ENCODE measurements at regions not wholly inside any gene's neighbourhood (a gene's known extent, or its start where the extent isn't known, plus 50 kb on each side); places are given as distances from the start of the nearest gene placed in this dataset.

DNA sequence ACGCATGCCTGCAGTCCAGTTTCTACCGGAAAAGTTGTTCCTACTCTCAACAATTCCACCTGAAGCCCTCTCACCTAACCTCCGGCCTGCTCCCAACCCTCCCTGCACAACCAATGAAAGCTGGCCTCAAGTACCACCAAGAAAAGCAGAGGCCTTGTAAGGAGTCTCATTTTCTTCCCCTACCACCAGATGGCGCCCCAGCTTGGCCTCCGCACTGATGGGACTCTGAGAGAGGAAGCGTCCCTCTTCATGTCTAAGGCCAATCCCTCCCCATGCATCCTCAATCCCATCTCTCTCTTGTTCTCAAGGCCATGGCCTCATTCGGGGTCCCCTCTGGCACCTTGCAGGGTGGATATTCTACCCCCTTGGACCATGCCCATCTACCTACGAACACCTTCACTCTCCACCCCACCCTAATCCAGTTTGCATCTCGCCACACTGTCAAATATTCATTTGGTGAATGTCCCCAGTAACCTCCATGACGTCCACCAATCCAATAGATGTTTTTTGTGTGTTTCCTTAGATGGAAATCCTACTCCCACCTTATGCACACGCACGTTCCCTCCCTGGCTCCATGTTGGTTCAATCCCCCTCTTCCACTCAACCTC is 412.8 kb downstream of the ZNF536 start:
- no peak for ATAC-seq
- no peaks in the 10 kb centered on the region for H3K27me3 ChIP-seq
- TF ChIP-seq POLR2AphosphoS5 (IDR thresholded peaks at IDR 0.05) = no peak
- TF ChIP-seq, protein P1, sequence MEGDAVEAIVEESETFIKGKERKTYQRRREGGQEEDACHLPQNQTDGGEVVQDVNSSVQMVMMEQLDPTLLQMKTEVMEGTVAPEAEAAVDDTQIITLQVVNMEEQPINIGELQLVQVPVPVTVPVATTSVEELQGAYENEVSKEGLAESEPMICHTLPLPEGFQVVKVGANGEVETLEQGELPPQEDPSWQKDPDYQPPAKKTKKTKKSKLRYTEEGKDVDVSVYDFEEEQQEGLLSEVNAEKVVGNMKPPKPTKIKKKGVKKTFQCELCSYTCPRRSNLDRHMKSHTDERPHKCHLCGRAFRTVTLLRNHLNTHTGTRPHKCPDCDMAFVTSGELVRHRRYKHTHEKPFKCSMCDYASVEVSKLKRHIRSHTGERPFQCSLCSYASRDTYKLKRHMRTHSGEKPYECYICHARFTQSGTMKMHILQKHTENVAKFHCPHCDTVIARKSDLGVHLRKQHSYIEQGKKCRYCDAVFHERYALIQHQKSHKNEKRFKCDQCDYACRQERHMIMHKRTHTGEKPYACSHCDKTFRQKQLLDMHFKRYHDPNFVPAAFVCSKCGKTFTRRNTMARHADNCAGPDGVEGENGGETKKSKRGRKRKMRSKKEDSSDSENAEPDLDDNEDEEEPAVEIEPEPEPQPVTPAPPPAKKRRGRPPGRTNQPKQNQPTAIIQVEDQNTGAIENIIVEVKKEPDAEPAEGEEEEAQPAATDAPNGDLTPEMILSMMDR (IDR thresholded peaks at IDR 0.05) = peak; percentile 37 to 62 (median 50)
- no peaks in the 10 kb centered on the region for H3K4me1 ChIP-seq
- no peaks in the 10 kb centered on the region for H3K9me3 ChIP-seq
- H3K4me3 ChIP-seq = no peak overlapping the region
- H3K36me3 ChIP-seq = no peaks in the 10 kb centered on the region
- no peak overlapping the region for H3K27ac ChIP-seq
- WGBS, 2 donors (ENCODE audit: low coverage in 1 of 2) = 65% methylated on average over 8 of the region's 12 CpGs

DNA sequence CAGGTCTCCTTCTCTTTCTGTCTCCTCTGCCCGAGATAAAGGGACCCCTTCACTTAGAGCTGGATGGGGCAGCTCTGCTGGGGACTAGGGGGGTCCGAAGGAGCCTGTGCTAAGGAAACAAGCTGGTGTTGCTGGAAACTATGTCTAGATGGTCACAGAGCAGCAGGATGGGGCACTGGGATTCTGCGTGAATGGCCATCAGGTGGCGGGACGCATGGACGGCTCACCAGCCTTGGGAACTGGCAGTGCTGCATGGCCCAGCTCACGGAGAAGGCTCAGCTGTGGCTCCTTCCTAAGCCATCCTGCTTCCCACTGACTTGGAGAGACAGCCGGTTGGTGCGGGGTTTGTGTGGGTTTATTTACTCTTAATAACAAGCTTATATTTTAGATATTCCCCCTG is 411.8 kb downstream of the ZNF536 start:
- Histone ChIP-seq H3K4me1 (no peaks in the 10 kb centered on the region), H3K27me3 (no peaks in the 10 kb centered on the region), H3K36me3 (no peaks in the 10 kb centered on the region), H3K9me3 (no peaks in the 10 kb centered on the region), H3K27ac (no peak overlapping the region), H3K4me3 (no peak overlapping the region)
- no peak for ATAC-seq
- TF ChIP-seq POLR2A (IDR thresholded peaks at IDR 0.05) = no peak
- TF ChIP-seq EP300 (IDR thresholded peaks at IDR 0.05) = no peak
- TF ChIP-seq, protein P1 (IDR thresholded peaks at IDR 0.05) = no peak
- no peak for TF ChIP-seq POLR2AphosphoS5 (IDR thresholded peaks at IDR 0.05)
- 91% methylated on average over 5 of the region's 9 CpGs; no CpG with 5 or more reads in 1 of the 2 donors for WGBS, 2 donors (ENCODE audit: low coverage in 1 of 2)

DNA sequence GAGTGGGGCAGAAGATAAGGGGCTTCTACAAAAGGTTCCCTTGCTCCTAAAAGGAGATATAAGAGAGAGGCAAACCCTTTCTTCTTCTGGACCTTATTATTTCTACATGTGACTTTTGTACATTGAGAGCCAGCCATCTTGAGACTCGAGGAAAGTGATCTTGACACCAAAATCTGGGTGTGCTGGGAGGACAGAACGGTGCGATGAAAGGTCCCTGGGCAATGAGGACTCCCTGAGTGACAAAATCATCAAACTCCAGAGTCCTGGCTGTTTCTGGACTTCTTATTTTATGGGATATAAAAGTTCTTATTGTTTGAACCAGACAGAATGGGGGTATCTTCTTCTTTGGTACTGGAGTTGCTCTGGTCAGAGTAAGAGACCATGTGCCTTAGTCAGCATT is 411.0 kb downstream of the ZNF536 start:
- Histone ChIP-seq H3K36me3 (no peaks in the 10 kb centered on the region), H3K9me3 (no peaks in the 10 kb centered on the region), H3K4me3 (no peak overlapping the region), H3K27me3 (no peaks in the 10 kb centered on the region), H3K27ac (no peak overlapping the region), H3K4me1 (no peaks in the 10 kb centered on the region)
- TF ChIP-seq POLR2A (IDR thresholded peaks at IDR 0.05) = no peak
- no peak for TF ChIP-seq EP300 (IDR thresholded peaks at IDR 0.05)
- no peak for TF ChIP-seq POLR2AphosphoS5 (IDR thresholded peaks at IDR 0.05)
- TF ChIP-seq, protein P1 (IDR thresholded peaks at IDR 0.05) = no peak
- 67 to 72% methylated on average over 1 to 2 of the region's 3 CpGs for WGBS, 2 donors (ENCODE audit: low coverage in 1 of 2)
- ATAC-seq = no peak

DNA sequence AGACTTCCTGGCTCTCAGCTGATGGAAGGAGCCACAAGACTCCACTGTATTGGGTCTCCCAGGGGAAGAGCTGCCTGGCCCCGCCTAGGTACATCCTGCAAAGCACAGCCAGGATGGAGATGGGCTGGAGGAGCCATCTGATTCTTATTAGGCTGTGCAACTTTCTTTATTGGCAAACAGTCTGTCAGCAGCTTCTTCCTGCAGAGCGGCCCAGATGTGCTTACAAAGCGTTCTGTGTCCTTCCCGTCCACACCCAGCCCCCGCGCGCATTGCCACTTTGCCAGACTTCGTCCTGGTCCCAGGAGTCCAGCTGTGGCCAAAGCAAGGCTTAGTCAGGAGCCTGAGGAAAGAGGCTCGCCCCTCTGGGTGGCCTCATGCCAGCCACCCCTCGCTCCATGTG is 409.3 kb downstream of the ZNF536 start:
- no peaks in the 10 kb centered on the region for H3K9me3 ChIP-seq
- H3K4me1 ChIP-seq = no peaks in the 10 kb centered on the region
- H3K27me3 ChIP-seq = no peaks in the 10 kb centered on the region
- 80% methylated on average over 1 of the region's 10 CpGs; no CpG with 5 or more reads in 1 of the 2 donors for WGBS, 2 donors (ENCODE audit: low coverage in 1 of 2)
- TF ChIP-seq EP300 (IDR thresholded peaks at IDR 0.05) = no peak
- TF ChIP-seq POLR2AphosphoS5 (IDR thresholded peaks at IDR 0.05) = no peak
- TF ChIP-seq, protein P1 (IDR thresholded peaks at IDR 0.05) = no peak
- TF ChIP-seq POLR2A (IDR thresholded peaks at IDR 0.05) = no peak
- no peak for ATAC-seq
- no peaks in the 10 kb centered on the region for H3K36me3 ChIP-seq
- no peak overlapping the region for H3K27ac ChIP-seq
- no peak overlapping the region for H3K4me3 ChIP-seq

DNA sequence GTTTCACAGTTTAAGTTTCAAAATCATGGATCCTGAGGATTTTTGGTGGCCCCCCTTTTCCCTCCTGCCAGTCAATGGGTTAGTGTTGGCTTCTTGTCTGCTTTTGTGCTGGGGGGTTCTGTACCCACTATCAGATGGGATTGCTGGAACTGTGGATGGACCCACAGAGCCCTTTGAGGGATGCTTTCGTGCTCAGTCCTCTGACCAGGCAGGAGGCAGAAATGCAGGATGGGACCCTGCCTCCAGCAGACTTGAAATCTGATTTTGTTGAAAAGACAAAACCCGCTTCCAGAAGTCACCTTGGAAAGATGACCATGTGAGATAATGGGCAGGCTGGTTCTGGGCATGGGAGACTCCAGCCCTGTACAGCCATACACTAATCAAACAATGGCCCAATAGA is 408.9 kb downstream of the ZNF536 start:
- TF ChIP-seq, protein P1 (IDR thresholded peaks at IDR 0.05) = no peak
- TF ChIP-seq EP300 (IDR thresholded peaks at IDR 0.05) = no peak
- TF ChIP-seq POLR2A (IDR thresholded peaks at IDR 0.05) = no peak
- no peak for TF ChIP-seq POLR2AphosphoS5 (IDR thresholded peaks at IDR 0.05)
- Histone ChIP-seq H3K4me3 (no peak overlapping the region), H3K27me3 (no peaks in the 10 kb centered on the region), H3K4me1 (no peaks in the 10 kb centered on the region), H3K27ac (no peak overlapping the region), H3K36me3 (no peaks in the 10 kb centered on the region), H3K9me3 (no peaks in the 10 kb centered on the region)
- 95% methylated on average over 2 of the region's 2 CpGs; no CpG with 5 or more reads in 1 of the 2 donors for WGBS, 2 donors (ENCODE audit: low coverage in 1 of 2)
- ATAC-seq = no peak

Data from gastroesophageal sphincter (tissue), 4 donors.